ENCODE measurements at regions not wholly inside any gene's neighbourhood (a gene's known extent, or its start where the extent isn't known, plus 50 kb on each side); places are given as distances from the start of the nearest gene placed in this dataset.

GRCh38 chr4:71230271-71231128 is 108.3 kb upstream of the SLC4A4 start (continued):
- no peak for TF ChIP-seq SIN3A (conservative IDR thresholded peaks at IDR 0.05 in 1 of 2, IDR thresholded peaks at IDR 0.05 in 1 of 2; ENCODE audit: low read depth in 1 of 2, low read length in 2 of 2)
